Gastrocnemius medialis (tissue), 4 donors: ENCODE measurements at regions not wholly inside any gene's neighbourhood (a gene's known extent, or its start where the extent isn't known, plus 50 kb on each side); places are given as distances from the start of the nearest gene placed in this dataset.

Experiments
- ATAC-seq, 2 donors: fragments of 150-250 bp; one replicate each; pipeline ENCODE4 v1.9.1; 2016
- DNase-seq, 2 donors: peaks; one replicate each; pipeline ENCODE4 v3.0.0-alpha.2; 2019
- H3K27ac ChIP-seq, 4 donors: fragments of 200-600 bp; sonication (generic); 1 replicate in 1 of 4; 2 replicates in 3 of 4; pipeline ENCODE4 v1.5.1; 2016 to 2018; ENCODE audit warnings: mild to moderate bottlenecking in 2 of 4, moderate library complexity in 1 of 4
- H3K27me3 ChIP-seq, 3 donors: fragments of 200-600 bp; sonication (generic) in 2 of 3; 1 replicate in 1 of 3; 2 replicates in 2 of 3; pipeline versions ENCODE4 v1.5.1 to v1.6.0; 2016 to 2019; ENCODE audit warnings: mild to moderate bottlenecking in 1 of 3, moderate library complexity in 1 of 3
- H3K36me3 ChIP-seq, 2 donors: fragments of 200-600 bp; sonication (generic) in 1 of 2; one replicate each; pipeline ENCODE4 v1.5.1; 2017 to 2018
- H3K4me1 ChIP-seq, 2 donors: fragments of 200-600 bp; sonication (generic) in 1 of 2; one replicate each; pipeline ENCODE4 v1.5.1; 2016 to 2017; ENCODE audit warnings: mild to moderate bottlenecking in 2 of 2
- H3K4me3 ChIP-seq, 4 donors: fragments of 200-600 bp; sonication (generic) in 3 of 4; 1 replicate in 1 of 4; 2 replicates in 3 of 4; pipeline ENCODE4 v1.5.1; 2016 to 2019; ENCODE audit warnings: mild to moderate bottlenecking in 2 of 4
- H3K9me3 ChIP-seq, 3 donors: fragments of 200-600 bp; sonication (generic) in 2 of 3; 1 replicate in 1 of 3; 2 replicates in 2 of 3; pipeline ENCODE4 v1.5.1; 2016 to 2019
- CTCF ChIP-seq, 5 experiments: fragments of 450-650 bp in 3 of 5; fragments of 200-600 bp in 2 of 5; sonication (generic) in 2 of 5; IDR thresholded peaks in 4 of 5; conservative IDR thresholded peaks in 1 of 5; 1 replicate in 4 of 5; 2 replicates in 1 of 5; pipeline ENCODE4 v1.5.1; 2016 to 2019; ENCODE audit warnings: antibody characterized with exemption in 5 of 5, mild to moderate bottlenecking in 3 of 5, moderate library complexity in 3 of 5
- POLR2A ChIP-seq, 2 donors: fragments of 450-650 bp; IDR thresholded peaks; one replicate each; pipeline ENCODE4 v1.6.1; 2017; ENCODE audit warnings: antibody characterized with exemption in 2 of 2, mild to moderate bottlenecking in 2 of 2, moderate library complexity in 2 of 2
- in situ Hi-C, 4 donors: fragments of 200-750 bp; cut with MboI; loops; one replicate each; pipeline versions ENCODE4 v1.15.0 to v1.8.0; 2017; ENCODE audit warnings: low sequenced_read_pairs in 4 of 4
- intact Hi-C: fragments of 100-400 bp; cut with DNase I; formaldehyde crosslinking; loops from one replicate; pipeline ENCODE4 v1.15.1; 2023; ENCODE audit warnings: low total_unique reads

GRCh38 chr22:49274754-49275380 is 552.8 kb downstream of the BRD1 start:
- DNase-seq (no peak), ATAC-seq (no peak)
- H3K9me3 ChIP-seq = no peaks in the 10 kb centered on the region
- intact Hi-C loops = no loop called here
- H3K4me1 ChIP-seq = no peaks in the 10 kb centered on the region
- TF ChIP-seq POLR2A (IDR thresholded peaks at IDR 0.05) (no peak), CTCF (IDR thresholded peaks at IDR 0.05 in 4 of 5, conservative IDR thresholded peaks at IDR 0.05 in 1 of 5) (no peak)
- H3K4me3 ChIP-seq = no peak overlapping the region
- H3K27me3 ChIP-seq = peaks cover under 1 to 6% (median 3%) of the 10 kb centered on the region in 3 donors
- no peaks in the 10 kb centered on the region for H3K36me3 ChIP-seq
- H3K27ac ChIP-seq = no peak overlapping the region
- in situ Hi-C loops = no loop called here

GRCh38 chr22:49272546-49273125 is 555.0 kb downstream of the BRD1 start:
- Histone ChIP-seq H3K4me1 (no peaks in the 10 kb centered on the region), H3K27ac (no peak overlapping the region), H3K9me3 (no peaks in the 10 kb centered on the region), H3K4me3 (no peak overlapping the region), H3K27me3 (peaks cover 4 to 8% (median 6%) of the 10 kb centered on the region in 3 donors), H3K36me3 (no peaks in the 10 kb centered on the region)
- in situ Hi-C loops = no loop called here
- no peak for TF ChIP-seq CTCF (IDR thresholded peaks at IDR 0.05 in 4 of 5, conservative IDR thresholded peaks at IDR 0.05 in 1 of 5)
- TF ChIP-seq POLR2A (IDR thresholded peaks at IDR 0.05) = no peak
- DNase-seq = no peak
- ATAC-seq = no peak
- intact Hi-C loops = no loop called here

- Histone ChIP-seq H3K9me3 (no peaks in the 10 kb centered on the region), H3K27ac (no peak overlapping the region), H3K4me3 (no peak overlapping the region), H3K36me3 (no peaks in the 10 kb centered on the region), H3K27me3 (peaks cover 4 to 8% (median 6%) of the 10 kb centered on the region in 3 donors), H3K4me1 (no peaks in the 10 kb centered on the region)
- no peak for DNase-seq
- TF ChIP-seq CTCF (IDR thresholded peaks at IDR 0.05 in 4 of 5, conservative IDR thresholded peaks at IDR 0.05 in 1 of 5) (no peak), POLR2A (IDR thresholded peaks at IDR 0.05) (no peak)
- ATAC-seq = no peak
- in situ Hi-C loops = no loop called here
- intact Hi-C loops = no loop called here
These were observed 555.8 kb downstream of the BRD1 start for GRCh38 chr22:49271831-49272230.

GRCh38 chr22:49271369-49271727 is 556.3 kb downstream of the BRD1 start:
- H3K36me3 ChIP-seq = no peaks in the 10 kb centered on the region
- intact Hi-C loops = no loop called here
- H3K27me3 ChIP-seq = peaks cover 4 to 8% (median 6%) of the 10 kb centered on the region in 3 donors
- DNase-seq (no peak), ATAC-seq (no peak)
- H3K9me3 ChIP-seq = no peaks in the 10 kb centered on the region
- no peak for TF ChIP-seq POLR2A (IDR thresholded peaks at IDR 0.05)
- TF ChIP-seq CTCF (IDR thresholded peaks at IDR 0.05 in 4 of 5, conservative IDR thresholded peaks at IDR 0.05 in 1 of 5) = no peak
- in situ Hi-C loops = no loop called here
- H3K4me1 ChIP-seq = no peaks in the 10 kb centered on the region
- H3K27ac ChIP-seq = no peak overlapping the region
- H3K4me3 ChIP-seq = no peak overlapping the region
